ENCODE measurements at regions not wholly inside any gene's neighbourhood (a gene's known extent, or its start where the extent isn't known, plus 50 kb on each side); places are given as distances from the start of the nearest gene placed in this dataset.

- TF ChIP-seq REST (IDR thresholded peaks at IDR 0.05; ENCODE audit: insufficient read depth in 1 of 2, low read depth in 2 of 2, low read length in 2 of 2) (no peak), TAF1 (IDR thresholded peaks at IDR 0.05; ENCODE audit: borderline replicate concordance, insufficient read depth, low read length) (no peak), FOXP2 (optimal IDR thresholded peaks at IDR 0.05; ENCODE audit: borderline replicate concordance, extremely low read depth, extremely low read length, insufficient read depth) (no peak), POLR2AphosphoS5 (IDR thresholded peaks at IDR 0.05; ENCODE audit: low read depth, low read length) (no peak), SIN3A (IDR thresholded peaks at IDR 0.05; ENCODE audit: borderline replicate concordance, insufficient read depth, low read length) (no peak)
Observed at GRCh38 chr15:31435261-31435911, 108.8 kb downstream of the KLF13 start.

GRCh38 chr15:31435912-31436628 lies 109.4 kb downstream of the KLF13 start:
- TF ChIP-seq TAF1 (IDR thresholded peaks at IDR 0.05; ENCODE audit: borderline replicate concordance, insufficient read depth, low read length) (no peak), POLR2AphosphoS5 (IDR thresholded peaks at IDR 0.05; ENCODE audit: low read depth, low read length) (no peak), REST (IDR thresholded peaks at IDR 0.05; ENCODE audit: insufficient read depth in 1 of 2, low read depth in 2 of 2, low read length in 2 of 2) (no peak), FOXP2 (optimal IDR thresholded peaks at IDR 0.05; ENCODE audit: borderline replicate concordance, extremely low read depth, extremely low read length, insufficient read depth) (no peak), SIN3A (IDR thresholded peaks at IDR 0.05; ENCODE audit: borderline replicate concordance, insufficient read depth, low read length) (no peak)

GRCh38 chr15:31437686-31438085 lies 111.1 kb downstream of the KLF13 start:
- TF ChIP-seq TAF1 (IDR thresholded peaks at IDR 0.05; ENCODE audit: borderline replicate concordance, insufficient read depth, low read length) (no peak), SIN3A (IDR thresholded peaks at IDR 0.05; ENCODE audit: borderline replicate concordance, insufficient read depth, low read length) (no peak), FOXP2 (optimal IDR thresholded peaks at IDR 0.05; ENCODE audit: borderline replicate concordance, extremely low read depth, extremely low read length, insufficient read depth) (no peak), REST (IDR thresholded peaks at IDR 0.05; ENCODE audit: insufficient read depth in 1 of 2, low read depth in 2 of 2, low read length in 2 of 2) (no peak), POLR2AphosphoS5 (IDR thresholded peaks at IDR 0.05; ENCODE audit: low read depth, low read length) (no peak)

GRCh38 chr15:31438601-31439265 lies 112.1 kb downstream of the KLF13 start:
- no peak for TF ChIP-seq TAF1 (IDR thresholded peaks at IDR 0.05; ENCODE audit: borderline replicate concordance, insufficient read depth, low read length)
- TF ChIP-seq POLR2AphosphoS5 (IDR thresholded peaks at IDR 0.05; ENCODE audit: low read depth, low read length): no peak
- no peak for TF ChIP-seq SIN3A (IDR thresholded peaks at IDR 0.05; ENCODE audit: borderline replicate concordance, insufficient read depth, low read length)
- no peak for TF ChIP-seq REST (IDR thresholded peaks at IDR 0.05; ENCODE audit: insufficient read depth in 1 of 2, low read depth in 2 of 2, low read length in 2 of 2)
- TF ChIP-seq FOXP2 (optimal IDR thresholded peaks at IDR 0.05; ENCODE audit: borderline replicate concordance, extremely low read depth, extremely low read length, insufficient read depth): no peak

Data from PFSK-1 (cell line).